ENCODE measurements at regions not wholly inside any gene's neighbourhood (a gene's known extent, or its start where the extent isn't known, plus 50 kb on each side); places are given as distances from the start of the nearest gene placed in this dataset.

- Histone ChIP-seq H3K36me3 (no peaks in the 10 kb centered on the region), H3K4me3 (no peak overlapping the region), H3K27ac (no peak overlapping the region), H3K4me1 (replicated peaks) (no peaks in the 10 kb centered on the region), H3K27me3 (replicated peaks) (no peaks in the 10 kb centered on the region), H3K9me3 (replicated peaks) (no peaks in the 10 kb centered on the region)
- no peak for DNase-seq (ENCODE audit: low read depth in 1 of 2, low spot score in 2 of 2)
Observed at GRCh38 chr5:160175438-160176218, 53.7 kb upstream of the FABP6 start.

DNA sequence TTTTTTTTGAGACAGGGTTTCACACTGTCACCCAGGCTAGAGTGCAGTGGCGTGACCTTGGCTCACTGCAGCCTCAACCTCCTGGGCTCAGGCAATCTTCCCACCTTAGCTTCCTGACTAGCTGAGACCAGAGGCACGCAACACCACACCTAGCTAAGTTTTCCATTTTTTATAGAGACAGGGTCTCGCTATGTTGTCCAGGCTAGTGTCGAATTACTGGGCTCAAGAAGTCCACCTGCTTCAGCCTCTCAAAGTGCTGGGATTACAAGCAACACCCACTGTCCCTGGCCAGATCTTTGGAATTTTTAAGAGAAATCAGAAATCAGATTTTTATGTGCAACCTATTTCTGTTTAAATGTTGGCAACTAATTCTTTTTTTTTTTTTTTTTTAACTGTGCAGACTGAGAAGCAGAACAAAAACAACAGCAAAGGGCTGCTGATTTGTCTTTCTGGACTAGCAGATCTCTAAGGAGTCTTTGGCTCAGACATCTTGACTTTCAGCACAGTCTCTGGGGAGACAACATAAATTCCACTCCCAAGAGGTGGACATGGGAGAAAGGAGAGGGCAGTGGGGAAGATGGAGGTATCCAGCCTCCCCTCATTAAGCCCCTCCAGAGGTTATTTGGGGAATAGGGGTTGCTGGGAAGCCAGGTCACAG, 54.4 kb upstream of the FABP6 start:
- Histone ChIP-seq H3K36me3 (no peaks in the 10 kb centered on the region), H3K4me1 (replicated peaks) (no peaks in the 10 kb centered on the region), H3K9me3 (replicated peaks) (no peaks in the 10 kb centered on the region), H3K27ac (no peak overlapping the region), H3K27me3 (replicated peaks) (no peaks in the 10 kb centered on the region), H3K4me3 (no peak overlapping the region)
- no peak for DNase-seq (ENCODE audit: low read depth in 1 of 2, low spot score in 2 of 2)

- H3K36me3 ChIP-seq = no peaks in the 10 kb centered on the region
- DNase-seq (ENCODE audit: low read depth in 1 of 2, low spot score in 2 of 2) = no peak
- H3K27ac ChIP-seq = no peak overlapping the region
- no peaks in the 10 kb centered on the region for H3K9me3 ChIP-seq (replicated peaks)
- no peaks in the 10 kb centered on the region for H3K27me3 ChIP-seq (replicated peaks)
- H3K4me3 ChIP-seq = no peak overlapping the region
- peaks cover 6% of the 10 kb centered on the region for H3K4me1 ChIP-seq (replicated peaks)
Observed at GRCh38 chr5:160174290-160174689, 55.0 kb upstream of the FABP6 start.

DNA sequence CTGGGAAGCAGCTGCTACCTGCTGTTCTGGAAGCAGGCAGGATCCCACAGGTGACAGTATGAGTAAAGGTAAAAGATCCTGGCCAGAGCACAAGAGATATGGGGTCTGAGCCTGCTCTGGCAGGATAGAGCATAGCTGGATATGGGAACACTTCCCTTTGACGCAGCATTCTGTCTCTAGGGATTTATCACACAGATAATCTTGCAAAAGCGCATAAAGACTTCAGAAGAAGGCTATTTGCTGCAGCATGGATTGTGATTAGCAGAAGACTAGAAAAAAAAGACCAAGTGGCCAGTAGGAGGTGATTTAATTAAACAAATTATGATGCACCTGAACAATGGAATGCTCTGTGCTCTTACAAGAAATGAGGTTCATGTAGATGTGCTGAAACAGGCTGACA, 52.4 kb upstream of the PWWP2A start:
- H3K27ac ChIP-seq = no peak overlapping the region
- no peaks in the 10 kb centered on the region for H3K36me3 ChIP-seq
- H3K4me1 ChIP-seq (replicated peaks) = peaks cover 14% of the 10 kb centered on the region
- DNase-seq (ENCODE audit: low read depth in 1 of 2, low spot score in 2 of 2) = no peak
- no peak overlapping the region for H3K4me3 ChIP-seq
- no peaks in the 10 kb centered on the region for H3K27me3 ChIP-seq (replicated peaks)
- H3K9me3 ChIP-seq (replicated peaks) = no peaks in the 10 kb centered on the region

GRCh38 chr5:160169326-160169725, 50.1 kb upstream of the PWWP2A start:
- DNase-seq (ENCODE audit: low read depth in 1 of 2, low spot score in 2 of 2) = peak in 1 of 2 experiments; percentile 32
- peak overlapping the region; percentile 21 for H3K27ac ChIP-seq
- no peaks in the 10 kb centered on the region for H3K9me3 ChIP-seq (replicated peaks)
- H3K4me3 ChIP-seq = no peak overlapping the region
- peaks cover 36% of the 10 kb centered on the region for H3K4me1 ChIP-seq (replicated peaks)
- no peaks in the 10 kb centered on the region for H3K36me3 ChIP-seq
- no peaks in the 10 kb centered on the region for H3K27me3 ChIP-seq (replicated peaks)

All from SJSA1 (cell line).